HG02943 (cell line): ENCODE measurements at regions not wholly inside any gene's neighbourhood (a gene's known extent, or its start where the extent isn't known, plus 50 kb on each side); places are given as distances from the start of the nearest gene placed in this dataset.
"Not testable (repeated sequence)": the region's sequence is repeated elsewhere in the genome, so short reads cannot be mapped to it uniquely, and the experiment has no call there.

Source experiments
- ATAC-seq: cut with Tn5 transposase; IDR thresholded peaks from one replicate; pipeline ENCODE4 v1.9.1; 2021; ENCODE audit warnings: mild to moderate bottlenecking, low read depth, moderate library complexity; ENCODE audit not compliant: unreplicated experiment

DNA sequence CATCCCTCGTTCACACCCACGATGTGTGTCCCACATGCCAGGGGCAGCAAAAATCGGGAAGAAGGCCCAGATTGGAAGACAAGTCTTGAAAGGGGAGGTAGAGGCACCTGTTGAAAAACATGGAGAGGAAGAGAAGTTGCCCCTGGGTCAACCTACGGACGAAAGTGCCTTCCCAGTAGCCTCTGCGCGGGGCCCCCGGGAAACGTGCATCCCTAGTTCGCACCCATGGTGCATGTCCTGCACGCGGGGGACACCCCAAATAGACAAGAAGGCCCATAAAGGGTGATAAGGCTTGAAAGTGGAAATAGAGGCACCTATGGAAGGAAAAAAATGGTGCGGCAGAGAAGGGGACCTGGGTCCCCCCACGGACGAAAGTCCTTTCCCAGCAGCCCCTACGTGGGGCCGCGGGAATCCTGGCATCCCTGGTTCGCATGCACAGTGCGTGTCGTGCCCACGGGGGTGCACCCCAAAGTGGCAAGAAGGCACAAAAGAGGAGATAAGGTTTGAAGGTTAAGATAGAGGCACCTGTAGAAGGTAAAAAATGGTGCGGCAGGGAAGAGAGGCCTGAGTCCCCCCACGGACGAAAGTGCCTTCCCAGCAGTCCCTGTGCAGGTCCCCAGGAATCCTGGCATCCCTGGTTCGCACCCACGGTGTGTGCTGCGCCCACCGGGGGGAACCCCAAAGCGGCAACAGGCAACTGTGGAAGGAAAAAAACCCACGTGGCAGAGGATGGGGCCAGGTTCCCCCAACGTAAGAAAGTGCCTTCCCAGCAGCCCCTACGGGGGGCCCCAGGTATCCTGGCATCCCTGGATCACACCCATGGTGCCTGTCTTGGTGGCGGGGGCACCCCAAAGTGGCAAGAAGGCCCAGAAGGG, 278.3 kb downstream of the ALG10 start:
- no peak for ATAC-seq

DNA sequence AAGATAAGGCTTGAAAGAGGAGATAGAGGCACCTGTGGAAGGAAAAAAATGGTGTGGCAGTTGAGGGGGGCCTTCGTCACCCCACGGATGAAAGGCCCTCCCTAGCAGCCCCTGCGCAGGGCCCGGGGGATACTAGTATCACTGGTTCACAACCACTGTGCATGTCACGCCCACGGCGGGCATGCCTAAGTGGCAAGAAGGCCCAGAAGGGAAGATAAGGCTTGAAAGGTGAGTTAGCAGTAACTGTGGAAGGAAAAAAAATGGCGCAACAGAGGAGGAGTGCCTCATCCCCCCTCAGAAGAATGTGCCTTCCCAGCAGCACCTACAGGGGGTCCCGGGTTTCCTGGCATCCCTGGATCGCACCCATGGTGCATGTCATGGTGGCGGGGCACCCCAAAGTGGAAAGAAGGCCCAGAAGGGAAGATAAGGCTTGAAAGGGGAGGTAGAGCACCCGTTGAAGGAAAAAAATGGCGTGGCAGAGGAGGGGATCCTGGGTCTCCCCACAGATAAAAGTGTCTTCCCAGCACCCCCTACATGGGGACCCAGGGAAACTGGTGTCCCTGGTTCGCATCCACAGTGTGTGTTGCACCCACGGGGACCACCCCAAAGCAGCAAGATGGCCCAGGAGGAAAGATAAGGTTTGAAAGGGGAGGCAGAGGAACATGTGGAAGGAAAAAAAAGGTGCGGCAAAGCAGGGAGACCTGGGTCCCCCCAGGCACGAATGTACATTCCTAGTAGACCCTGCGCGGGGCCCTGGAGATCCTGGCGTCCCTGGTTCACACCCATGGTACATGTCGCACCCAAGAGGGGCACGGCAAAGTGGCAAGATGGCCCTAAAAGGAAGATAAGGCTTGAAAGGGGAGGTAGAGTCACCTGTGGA, 279.2 kb downstream of the ALG10 start:
- no peak for ATAC-seq

DNA sequence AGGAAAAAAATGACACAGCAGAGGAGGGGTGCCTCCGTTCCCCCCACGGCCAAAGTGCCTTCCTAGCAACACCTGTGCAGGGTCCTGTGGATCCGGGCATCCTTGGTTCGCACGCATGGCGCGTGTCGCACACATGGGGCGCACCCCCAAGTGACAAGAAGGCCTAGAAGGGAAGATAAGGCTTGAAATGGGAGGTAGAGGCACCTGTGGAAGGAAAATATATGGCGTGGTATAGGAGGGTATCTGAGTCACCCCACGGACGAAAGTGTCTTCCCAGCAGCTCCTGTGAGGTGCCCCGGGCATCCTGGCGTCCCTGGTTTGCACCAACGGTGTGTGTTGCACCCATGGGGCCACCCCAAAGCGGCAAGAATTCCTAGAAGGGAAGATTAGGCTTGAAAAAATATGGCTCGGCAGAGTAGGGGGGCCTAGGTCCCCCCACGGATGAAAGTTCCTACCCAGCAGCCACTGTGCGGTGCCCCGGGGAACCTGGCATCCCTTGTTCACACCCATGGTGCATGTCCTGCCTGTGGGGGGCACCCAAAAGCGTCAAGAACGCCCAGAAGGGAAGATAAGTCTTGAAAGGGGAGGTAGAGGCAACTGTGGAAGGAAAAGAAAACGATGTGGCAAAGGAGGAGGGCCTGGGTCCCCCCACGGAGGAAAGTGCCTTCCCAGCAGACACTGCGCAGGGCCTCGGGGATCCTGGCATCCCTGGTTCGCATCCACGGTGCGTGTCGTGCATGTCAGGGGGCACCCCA, 280.0 kb downstream of the ALG10 start:
- ATAC-seq = no peak

DNA sequence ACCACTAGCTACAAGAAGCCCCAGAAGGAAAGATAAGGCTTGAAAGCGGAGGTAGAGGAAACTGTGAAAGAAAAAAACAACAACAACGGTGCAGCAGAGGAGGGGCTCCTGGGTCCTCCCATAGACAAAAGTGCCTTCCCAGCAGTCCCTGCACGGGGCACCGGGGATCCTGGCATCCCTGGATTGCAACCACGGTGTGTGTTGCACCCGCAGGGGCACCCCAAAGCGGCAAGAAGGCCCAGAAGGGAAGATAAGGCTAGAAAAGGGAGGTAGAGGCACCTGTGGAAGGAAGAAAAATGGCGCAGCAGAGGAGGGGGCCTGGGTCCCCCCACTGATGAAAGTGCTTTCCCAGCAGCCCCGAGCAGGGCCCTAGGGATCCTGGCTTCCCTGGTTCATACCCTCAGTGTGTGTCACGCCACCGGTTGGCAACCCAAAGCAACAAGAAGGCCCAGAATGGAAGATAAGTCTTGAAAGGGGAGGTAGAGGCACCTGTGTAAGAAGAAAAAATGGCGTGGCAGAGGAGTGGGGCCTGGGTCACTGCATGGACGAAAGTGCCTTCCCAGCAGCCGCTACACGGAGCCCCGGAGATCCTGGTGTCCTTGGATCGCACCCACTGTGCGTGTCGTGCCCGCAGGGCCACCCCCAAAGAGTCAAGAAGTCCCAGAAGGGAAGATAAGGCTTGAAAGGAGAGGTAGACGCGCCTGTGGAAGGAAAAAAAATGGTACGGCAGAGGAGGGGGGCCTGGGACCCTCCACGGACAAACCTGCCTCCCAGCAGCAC, 281.0 kb downstream of the ALG10 start:
- no peak for ATAC-seq

DNA sequence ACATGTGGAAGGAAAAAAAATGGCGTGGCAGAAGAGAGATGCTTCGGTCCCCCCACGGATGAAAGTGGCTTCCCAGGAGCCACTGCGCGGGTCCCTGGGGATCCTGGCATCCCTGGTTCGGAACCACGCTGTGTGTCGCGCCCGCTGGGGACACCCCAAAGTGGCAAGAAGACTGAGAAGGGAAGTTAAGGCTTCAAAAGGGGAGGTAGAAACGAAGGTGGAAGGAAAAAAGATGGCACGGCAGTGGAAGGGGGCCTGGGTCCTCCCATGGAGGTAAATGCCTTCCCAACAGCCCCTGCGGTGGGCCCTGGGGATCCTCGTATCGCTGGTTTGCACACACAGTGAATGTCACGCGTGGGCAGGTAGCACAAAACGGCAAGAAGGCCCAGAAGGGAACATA, 281.7 kb downstream of the ALG10 start:
- ATAC-seq = no peak

DNA sequence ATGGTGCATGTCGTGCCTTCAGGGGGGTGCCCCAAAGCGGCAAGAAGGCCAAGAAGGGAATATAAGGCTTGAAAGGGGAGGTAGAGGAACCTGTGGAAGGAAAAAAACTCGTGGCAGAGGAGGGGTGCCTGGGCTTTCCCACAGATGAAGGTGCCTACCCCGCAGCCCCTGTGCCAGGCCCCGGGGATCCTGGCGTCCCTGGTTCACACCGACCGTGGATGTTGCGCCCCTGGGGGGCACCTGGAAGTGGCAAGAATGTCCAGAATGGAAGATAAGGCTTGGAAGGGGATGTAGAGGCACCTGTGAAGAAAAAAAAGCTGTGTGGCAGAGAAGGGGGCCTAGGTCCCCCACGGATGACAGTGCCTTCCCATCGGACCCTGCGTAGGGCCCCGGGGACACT, 282.2 kb downstream of the ALG10 start:
- no peak for ATAC-seq

DNA sequence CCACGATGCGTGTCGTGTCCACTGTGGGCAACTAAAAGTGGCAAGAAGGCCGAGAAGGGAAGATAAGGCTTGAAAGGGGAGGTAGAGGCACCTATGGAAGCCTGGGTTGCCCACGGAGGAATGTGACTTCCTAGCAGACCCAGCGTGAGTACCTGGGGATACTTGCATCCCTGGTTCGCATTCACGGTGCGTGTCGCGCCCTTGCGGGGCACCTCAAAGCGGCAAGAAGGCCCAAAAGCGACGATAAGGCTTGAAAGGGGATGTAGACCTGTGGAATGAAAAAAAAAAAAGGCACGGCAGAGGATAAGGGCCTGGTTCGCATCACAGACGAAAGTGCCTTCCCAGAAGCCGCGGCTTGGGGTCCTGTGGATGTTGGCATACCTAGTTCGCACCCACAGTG, 282.9 kb downstream of the ALG10 start:
- ATAC-seq = no peak

DNA sequence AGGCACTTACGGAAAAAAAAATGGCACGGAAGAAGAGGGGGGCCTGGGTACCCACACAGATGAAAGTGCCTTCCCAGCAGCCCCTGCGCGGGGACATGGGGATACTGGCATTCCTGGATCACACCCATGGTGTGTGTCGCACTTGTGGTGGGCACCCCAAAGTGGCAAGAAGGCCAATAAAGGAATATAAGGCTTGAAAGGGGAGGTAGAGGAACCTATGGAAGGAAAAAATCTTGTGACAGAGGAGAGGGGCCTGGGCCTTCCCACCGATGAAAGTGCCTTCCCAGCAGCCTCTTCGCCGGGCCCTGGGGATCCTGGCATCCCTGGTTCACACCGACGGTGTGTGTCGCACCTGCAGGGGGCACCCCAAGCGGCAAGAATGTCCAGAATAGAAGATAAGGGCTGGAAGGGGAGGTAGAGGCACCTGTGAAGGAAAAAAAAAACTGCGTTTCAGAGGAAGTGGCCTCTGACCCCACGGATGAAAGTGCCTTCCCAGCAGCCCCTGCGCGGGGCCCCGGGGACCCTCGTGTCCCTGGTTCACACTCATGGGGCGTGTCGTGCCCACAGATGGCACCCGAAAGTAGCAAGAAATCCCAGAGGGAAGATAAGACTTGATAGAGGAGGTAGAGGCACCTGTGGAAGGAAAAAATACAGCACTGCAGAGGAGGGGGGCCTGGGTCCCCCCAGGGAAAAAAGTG, 284.0 kb downstream of the ALG10 start:
- ATAC-seq = no peak

DNA sequence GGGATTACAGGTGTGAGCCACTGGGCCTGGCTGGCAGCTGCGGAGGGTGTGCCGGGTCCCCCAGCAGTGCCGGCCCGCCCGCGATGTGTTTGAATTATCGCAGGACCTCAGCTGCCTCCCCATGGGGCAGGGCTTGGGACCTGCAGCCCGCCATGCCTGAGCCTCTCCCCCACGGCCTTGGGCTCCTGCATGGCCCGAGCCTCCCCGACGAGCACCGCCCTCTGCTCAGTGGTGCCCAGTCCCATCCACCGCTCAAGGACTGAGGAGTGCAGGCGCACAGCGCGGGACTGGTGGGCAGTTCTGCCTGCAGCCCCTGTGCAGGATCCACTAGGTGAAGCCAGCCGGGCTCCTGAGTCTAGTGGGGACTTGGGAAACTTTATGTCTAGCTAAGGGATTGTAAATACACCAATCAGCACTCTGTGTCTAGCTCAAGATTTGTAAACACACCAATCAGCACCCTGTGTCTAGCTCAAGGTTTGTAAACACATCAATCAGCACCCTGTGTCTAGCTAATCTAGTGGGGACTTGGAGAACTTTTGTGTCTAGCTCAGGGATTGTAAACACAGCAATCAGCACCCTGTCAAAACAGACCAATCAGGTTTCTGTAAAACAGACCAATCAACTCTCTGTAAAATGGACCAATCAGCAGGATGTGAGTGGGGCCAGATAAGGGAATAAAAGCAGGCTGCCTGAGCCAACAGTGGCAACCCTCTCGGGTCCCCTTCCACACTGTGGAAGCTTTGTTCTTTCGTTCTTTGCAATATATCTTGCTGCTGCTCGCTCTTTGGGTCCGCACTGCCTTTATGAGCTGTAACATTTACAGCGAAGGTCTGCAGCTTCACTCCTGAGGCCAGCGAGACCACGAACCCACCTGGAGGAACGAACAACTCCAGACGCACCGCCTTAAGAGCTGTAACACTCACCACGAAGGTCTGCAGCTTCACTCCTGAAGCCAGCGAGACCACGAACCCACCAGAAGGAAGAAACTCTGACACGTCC, 287.8 kb downstream of the ALG10 start:
- not testable (repeated sequence) for ATAC-seq

DNA sequence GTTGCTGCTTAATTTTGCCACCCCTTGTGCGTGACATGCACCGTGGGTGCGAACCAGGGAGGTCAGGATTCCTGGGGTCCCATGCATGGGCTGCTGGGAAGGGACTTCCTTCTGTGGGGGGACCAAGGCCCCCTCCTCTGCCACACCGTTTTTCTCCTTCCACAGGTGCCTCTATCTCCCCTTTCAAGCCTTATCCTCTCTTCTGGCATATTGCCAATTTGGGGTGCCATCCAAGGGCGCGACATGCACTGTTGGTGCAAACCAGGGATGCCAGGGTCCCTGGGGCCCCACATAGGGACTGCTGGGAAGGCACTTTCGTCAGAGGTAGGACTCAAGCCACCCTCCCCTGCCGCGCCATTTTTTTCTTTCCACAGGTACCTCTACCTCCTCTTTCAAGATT, 289.0 kb downstream of the ALG10 start:
- no peak for ATAC-seq

DNA sequence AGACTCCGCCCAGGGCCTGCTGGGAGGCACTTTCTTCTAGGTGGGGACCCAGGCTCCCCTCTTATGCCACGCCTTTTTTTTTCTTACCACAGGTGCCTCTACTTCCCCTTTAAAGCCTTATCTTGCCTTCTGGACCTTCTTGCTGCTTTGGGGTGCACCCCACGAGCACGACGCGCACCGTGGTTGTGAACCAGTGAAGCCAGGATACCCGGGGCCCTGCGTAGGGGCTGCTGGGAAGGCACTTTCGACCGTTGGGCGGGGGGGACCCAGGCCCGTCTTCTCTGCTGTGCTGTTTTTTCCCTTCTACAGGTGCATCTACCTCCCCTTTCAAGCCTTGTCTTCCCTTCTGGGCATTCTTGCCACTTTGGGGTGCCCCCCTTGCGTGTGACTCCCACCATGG, 305.4 kb downstream of the ALG10 start:
- ATAC-seq = no peak

DNA sequence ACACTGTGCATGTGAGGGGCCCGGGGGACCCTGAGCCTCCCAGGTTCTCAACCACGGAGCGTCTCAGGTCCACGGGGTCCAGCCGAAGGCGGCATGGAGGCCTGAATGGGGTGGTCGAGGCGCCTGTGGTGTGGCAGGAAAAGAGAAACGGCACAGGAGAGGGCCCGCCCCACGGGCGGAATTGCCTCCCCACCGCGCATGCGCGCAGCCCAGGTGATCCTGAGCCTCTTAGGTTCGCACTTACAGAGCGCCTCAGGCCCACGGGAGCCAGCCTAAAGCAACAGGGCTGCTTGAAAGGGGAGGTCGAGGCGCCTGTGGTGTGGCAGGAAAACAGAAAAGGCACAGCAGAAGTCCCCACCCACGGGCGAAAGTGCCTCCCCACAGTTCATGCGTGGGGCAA, 311.0 kb downstream of the ALG10 start:
- ATAC-seq = no peak

DNA sequence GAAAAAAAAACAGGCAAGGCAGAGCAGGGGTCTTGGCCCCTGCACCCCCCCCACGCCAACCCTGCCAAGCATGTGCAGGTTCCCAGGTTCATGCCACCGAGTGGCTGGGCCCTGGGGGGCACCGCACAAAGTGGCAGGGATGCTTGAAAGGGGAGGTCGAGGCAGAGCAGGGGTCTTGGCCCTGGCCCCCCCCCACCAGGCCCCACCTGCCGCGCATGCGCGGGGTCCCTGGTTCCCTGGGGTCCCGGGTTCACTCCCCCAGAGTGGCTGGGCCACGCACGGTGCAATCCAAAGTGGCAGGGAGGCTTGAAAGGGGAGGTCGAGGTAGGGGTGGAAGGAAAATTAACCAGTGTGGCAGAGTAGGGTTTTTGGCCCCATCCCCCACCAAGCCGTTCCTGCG, 312.2 kb downstream of the ALG10 start:
- ATAC-seq = no peak

DNA sequence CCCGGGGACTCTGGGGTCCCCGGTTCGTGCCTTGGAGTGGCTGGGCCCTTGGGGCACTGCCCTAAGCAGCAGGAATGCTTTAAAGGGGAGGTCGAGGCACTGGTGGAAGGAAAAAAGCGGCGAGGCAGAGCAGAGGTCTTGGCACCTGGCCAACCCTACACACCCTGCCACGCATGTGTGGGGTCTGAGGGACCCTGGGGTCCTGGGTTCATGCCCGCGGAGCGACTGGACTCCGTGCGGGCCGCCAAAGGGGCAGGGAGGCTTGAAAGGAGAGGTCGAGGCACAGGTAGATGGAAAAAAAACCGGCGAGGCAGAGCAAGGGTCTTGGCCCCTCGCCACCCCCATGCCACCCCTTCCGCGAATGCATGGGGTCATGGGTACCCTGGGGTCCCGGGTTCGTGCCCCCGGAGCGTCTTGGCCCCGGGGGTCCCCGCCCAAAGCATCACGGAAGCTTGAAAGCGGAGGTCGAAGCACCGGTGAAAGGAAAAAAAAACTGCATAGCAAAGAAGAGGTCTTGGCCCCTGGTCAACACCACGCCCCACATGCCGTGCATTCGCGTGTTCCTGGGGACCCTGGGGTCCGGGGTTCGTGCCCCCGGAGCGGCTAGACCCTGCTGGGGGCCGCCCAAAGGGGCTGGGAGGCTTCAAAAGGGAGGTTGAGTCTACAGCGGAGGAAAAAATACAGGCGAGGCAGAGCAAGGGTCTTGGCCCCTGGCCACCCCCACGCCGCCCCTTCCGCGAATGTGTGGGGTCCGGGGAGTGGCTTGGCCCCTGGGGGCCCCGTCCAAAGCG, 312.9 kb downstream of the ALG10 start:
- ATAC-seq = no peak

DNA sequence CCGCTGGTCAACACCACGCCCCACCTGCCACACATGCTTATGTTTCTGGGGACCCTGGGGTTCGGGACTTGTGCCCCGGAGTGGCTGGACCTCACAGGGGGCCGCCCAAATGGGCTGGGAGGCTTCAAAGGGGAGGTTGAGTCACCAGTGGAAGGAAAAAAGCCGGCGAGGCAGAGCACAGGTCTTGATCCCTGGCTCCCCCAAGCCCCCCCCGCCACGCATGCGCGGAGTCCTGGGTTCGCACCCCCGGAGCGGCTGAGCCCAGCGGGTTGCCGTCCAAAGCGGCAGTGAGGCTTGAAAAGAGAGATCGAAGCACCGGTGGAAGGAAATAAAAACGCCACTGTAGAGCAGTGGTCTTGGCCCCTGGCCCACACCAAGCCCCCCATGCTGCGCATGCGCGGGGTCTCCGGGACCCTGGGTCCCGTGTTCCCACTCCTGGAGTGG, 313.5 kb downstream of the ALG10 start:
- no peak for ATAC-seq

DNA sequence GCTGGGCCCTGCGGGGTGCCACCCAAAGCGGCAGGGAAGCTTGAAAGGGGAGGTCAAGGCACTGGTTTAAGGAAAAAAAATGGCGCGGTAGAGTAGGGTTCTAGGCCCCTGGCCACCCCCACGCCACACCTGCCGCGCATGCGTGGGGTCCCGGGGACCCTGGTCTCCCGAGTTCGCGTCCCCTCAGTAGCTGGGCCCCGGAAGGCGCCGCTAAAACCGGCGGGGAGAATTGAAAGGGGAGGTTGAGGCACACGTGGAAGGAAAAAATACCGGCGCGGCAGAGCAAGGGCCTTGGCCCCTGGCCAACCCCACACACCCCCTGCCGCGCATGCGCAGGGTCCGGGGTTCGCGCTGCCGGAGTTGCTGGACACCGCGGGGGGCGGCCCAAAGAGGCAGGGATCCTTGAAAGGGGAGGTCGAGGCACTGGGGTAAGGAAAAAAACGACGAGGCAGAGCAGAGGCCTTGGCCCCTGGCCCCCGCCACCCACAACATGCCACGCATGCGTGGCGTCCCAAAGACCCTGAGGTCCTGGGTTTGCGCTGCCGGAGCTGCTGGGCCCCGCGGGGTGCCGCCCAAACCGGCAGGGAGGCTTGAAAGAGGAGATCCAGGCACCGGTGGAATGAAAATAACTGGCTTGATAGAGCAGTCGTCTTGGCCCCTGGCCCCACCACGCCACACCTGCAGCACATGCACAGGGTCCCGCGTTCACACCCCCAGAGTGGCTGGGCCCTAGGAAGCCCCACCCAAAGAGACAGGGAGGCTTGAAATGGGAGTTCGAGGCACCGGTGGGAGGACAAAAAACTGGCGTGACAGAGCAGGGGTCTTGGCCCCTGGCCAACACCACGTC, 314.5 kb downstream of the ALG10 start:
- ATAC-seq = no peak

DNA sequence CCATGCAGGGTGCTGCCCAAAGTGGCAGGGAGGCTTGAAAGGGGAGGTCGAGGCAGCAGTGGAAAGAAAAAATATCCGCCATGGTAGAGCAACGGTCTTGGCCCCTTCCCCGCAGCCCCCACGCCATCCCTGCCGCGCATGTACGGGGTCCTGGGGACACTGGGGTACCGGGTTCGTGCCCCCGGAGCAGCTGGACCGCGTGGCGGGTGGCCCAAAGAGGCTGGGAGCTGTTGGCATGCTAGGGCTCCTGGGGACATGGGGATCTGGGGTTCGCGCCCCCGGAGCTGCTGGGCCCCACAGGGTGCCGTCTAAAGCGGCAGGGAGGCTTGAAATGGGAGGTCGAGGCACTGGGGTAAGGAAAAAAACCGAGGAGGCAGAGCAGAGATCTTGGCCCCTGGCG, 316.5 kb downstream of the ALG10 start:
- ATAC-seq = no peak
